ENCODE measurements at regions not wholly inside any gene's neighbourhood (a gene's known extent, or its start where the extent isn't known, plus 50 kb on each side); places are given as distances from the start of the nearest gene placed in this dataset.

DNA sequence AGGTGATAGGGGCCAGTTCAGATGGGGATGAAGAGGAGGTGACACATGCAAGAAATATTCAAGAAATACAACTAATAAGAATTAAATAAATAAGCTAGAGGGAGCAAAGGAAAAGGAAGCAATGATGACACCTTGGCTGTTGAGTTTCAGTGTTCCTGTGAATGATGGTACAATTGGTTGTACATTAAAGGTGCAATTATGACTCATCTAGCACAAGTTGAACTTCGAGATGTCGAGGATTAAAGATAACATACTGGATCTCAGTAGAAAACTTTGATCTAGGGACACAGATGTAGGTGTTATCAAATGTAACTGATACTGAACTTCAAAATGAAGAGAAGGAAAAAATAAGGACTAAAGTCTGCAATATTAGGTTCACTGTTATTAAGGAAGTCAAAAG is 760.6 kb upstream of the CHAC2 start:
- Histone ChIP-seq H3K27me3 (ENCODE audit: control insufficient read depth, insufficient read depth, low read length) (no peaks in the 10 kb centered on the region), H3K27ac (ENCODE audit: low read depth, low read length) (no peak overlapping the region), H3K9me3 (ENCODE audit: control insufficient read depth, insufficient read depth, low read length) (no peaks in the 10 kb centered on the region), H3K4me3 (ENCODE audit: low read depth, low read length) (no peak overlapping the region)
- ChIA-PET CTCF (interaction anchor here (0.5 kb wide), 1 partner anchor 177 kb away, joined by 3 read pairs; no protein-coding TSS in a partner anchor), POLR2A (no interaction called here)
- DNase-seq (ENCODE audit: low read depth, low spot score) = no peak
- TF ChIP-seq, protein P1, sequence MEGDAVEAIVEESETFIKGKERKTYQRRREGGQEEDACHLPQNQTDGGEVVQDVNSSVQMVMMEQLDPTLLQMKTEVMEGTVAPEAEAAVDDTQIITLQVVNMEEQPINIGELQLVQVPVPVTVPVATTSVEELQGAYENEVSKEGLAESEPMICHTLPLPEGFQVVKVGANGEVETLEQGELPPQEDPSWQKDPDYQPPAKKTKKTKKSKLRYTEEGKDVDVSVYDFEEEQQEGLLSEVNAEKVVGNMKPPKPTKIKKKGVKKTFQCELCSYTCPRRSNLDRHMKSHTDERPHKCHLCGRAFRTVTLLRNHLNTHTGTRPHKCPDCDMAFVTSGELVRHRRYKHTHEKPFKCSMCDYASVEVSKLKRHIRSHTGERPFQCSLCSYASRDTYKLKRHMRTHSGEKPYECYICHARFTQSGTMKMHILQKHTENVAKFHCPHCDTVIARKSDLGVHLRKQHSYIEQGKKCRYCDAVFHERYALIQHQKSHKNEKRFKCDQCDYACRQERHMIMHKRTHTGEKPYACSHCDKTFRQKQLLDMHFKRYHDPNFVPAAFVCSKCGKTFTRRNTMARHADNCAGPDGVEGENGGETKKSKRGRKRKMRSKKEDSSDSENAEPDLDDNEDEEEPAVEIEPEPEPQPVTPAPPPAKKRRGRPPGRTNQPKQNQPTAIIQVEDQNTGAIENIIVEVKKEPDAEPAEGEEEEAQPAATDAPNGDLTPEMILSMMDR (IDR thresholded peaks at IDR 0.05; ENCODE audit: low read depth, low read length) = no peak

DNA sequence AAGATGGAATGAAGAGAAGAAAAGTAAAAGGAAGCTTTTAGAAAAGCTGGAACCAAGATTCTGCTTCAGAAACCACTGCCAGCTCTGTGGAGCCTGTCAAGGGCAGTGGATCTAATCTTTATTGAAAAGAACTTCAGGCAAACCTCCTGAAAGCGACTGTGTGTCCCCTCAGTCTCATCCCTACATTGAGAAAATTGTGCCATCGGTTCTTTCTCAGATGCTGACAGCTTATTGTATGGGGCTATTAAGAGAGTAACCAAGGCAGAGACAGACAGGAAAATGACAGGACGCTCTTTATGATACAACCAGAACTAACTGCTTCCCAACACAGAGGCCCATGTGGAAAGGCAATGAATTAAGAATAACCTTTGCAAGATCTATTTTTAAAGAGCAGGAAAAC is 763.2 kb upstream of the CHAC2 start:
- ChIA-PET POLR2A (no interaction called here), CTCF (interaction anchor here (0.6 to 1.4 kb wide), 4 partner anchors 11 to 1699 kb away, joined by 3 to 4 read pairs (median 4); no protein-coding TSS in a partner anchor)
- Histone ChIP-seq H3K27ac (ENCODE audit: low read depth, low read length) (no peak overlapping the region), H3K27me3 (ENCODE audit: control insufficient read depth, insufficient read depth, low read length) (no peaks in the 10 kb centered on the region), H3K4me3 (ENCODE audit: low read depth, low read length) (no peak overlapping the region), H3K9me3 (ENCODE audit: control insufficient read depth, insufficient read depth, low read length) (no peaks in the 10 kb centered on the region)
- DNase-seq (ENCODE audit: low read depth, low spot score) = no peak
- TF ChIP-seq, protein P1 (IDR thresholded peaks at IDR 0.05; ENCODE audit: low read depth, low read length) = no peak

DNA sequence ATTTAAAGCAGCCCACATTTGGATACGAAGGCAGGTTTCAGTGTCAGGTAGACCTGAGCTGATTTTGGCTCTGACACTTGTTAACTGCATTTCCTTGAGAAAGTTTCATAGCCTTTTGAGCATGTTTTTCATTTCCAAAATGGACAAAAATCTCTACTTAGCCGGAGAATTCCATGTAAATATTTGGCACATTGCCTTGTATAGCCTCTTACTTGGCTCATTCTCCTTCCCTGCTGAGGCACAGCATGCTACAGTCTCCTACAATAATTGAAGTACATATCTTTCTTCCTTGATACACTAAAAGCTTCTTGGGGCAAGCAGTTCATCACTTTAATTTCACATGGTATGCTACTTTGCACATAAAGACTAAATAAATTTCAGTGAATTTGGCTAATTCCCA is 772.2 kb upstream of the CHAC2 start:
- CTCF ChIA-PET = no interaction called here
- Histone ChIP-seq H3K4me3 (ENCODE audit: low read depth, low read length) (no peak overlapping the region), H3K27ac (ENCODE audit: low read depth, low read length) (no peak overlapping the region), H3K27me3 (ENCODE audit: control insufficient read depth, insufficient read depth, low read length) (no peaks in the 10 kb centered on the region), H3K9me3 (ENCODE audit: control insufficient read depth, insufficient read depth, low read length) (no peaks in the 10 kb centered on the region)
- TF ChIP-seq, protein P1 (IDR thresholded peaks at IDR 0.05; ENCODE audit: low read depth, low read length) = no peak
- DNase-seq (ENCODE audit: low read depth, low spot score) = no peak
- POLR2A ChIA-PET = no interaction called here

DNA sequence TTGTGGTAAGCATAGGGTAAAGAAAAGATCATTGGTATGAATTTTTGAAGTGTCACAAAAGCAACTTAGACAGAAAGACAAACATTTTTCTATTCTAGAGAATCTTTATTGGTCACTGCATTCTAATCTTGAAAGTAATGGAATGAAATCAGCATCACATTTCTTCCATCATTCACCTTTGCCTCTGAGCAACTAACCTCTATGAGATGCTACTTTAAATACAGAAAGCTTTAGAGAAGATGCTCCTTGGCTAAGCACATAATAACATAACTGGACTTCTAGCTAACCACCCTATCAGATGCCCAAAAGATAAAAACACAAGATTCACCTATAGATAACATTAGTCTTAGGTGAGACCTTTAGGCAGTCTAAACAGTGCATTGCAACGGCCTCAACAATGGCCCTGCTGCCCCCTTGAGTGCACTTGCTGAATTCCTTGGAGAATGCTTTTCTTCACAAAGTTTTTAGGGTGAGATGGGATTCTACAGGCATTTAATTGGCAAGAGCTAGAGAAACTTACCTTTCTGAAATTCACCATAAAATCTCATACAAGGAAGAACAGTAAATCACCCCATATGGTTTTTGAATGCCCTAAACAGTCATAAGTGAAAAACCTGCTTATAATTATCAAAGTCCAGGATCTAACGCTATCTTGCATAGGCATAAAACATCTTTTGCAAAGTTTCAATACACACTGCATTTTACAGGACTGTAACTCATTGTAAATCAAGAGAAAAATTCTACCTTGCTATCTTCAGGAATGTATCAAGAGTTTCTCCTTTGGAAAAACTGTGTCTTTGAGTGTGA is 791.3 kb upstream of the CHAC2 start:
- ChIA-PET POLR2A (no interaction called here), CTCF (interaction anchor here (0.6 to 1.7 kb wide), 14 partner anchors 11 to 1401 kb away, joined by 3 to 9 read pairs (median 4); no protein-coding TSS in a partner anchor)
- Histone ChIP-seq H3K27me3 (ENCODE audit: control insufficient read depth, insufficient read depth, low read length) (no peaks in the 10 kb centered on the region), H3K9me3 (ENCODE audit: control insufficient read depth, insufficient read depth, low read length) (no peaks in the 10 kb centered on the region), H3K4me3 (ENCODE audit: low read depth, low read length) (no peak overlapping the region), H3K27ac (ENCODE audit: low read depth, low read length) (no peak overlapping the region)
- TF ChIP-seq, protein P1 (IDR thresholded peaks at IDR 0.05; ENCODE audit: low read depth, low read length) = peak; percentile 89
- peak; percentile 6 for DNase-seq (ENCODE audit: low read depth, low spot score)

DNA sequence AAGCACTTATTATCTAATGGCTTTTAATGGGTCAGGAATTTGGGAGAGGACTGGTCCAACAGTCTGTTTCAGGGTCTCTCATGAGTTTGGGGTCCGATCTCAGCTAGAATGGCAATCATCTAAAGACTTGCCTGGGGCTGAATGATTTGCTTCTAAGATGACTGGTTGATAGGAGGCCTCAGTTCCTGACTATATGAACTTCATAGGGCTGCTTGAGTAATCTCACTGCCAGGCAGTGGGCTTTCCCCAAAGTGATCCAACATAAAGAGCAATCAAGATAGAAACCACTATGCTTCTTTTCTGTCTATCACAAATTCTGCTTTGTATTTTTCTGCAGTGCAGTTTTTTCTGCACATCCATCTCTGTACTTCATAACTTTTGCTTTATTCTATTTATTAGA is 793.5 kb upstream of the CHAC2 start:
- no peaks in the 10 kb centered on the region for H3K27me3 ChIP-seq (ENCODE audit: control insufficient read depth, insufficient read depth, low read length)
- TF ChIP-seq, protein P1 (IDR thresholded peaks at IDR 0.05; ENCODE audit: low read depth, low read length) = no peak
- H3K9me3 ChIP-seq (ENCODE audit: control insufficient read depth, insufficient read depth, low read length) = 0 out of 2 replicates have a peak, but pooled peaks cover 2% of the 10 kb centered on the region
- CTCF ChIA-PET = no interaction called here
- POLR2A ChIA-PET = no interaction called here
- DNase-seq (ENCODE audit: low read depth, low spot score) = no peak
- H3K4me3 ChIP-seq (ENCODE audit: low read depth, low read length) = no peak overlapping the region
- no peak overlapping the region for H3K27ac ChIP-seq (ENCODE audit: low read depth, low read length)

Measured in AG04450 (cell line).